K562 (cell line): ENCODE measurements at regions not wholly inside any gene's neighbourhood (a gene's known extent, or its start where the extent isn't known, plus 50 kb on each side); places are given as distances from the start of the nearest gene placed in this dataset.

Experiments
- ATAC-seq: fragments of 200-7000 bp; cut with Tn5 transposase; 3 replicates; pipeline ENCODE4 v1.9.1; 2020; ENCODE audit warnings: moderate library complexity
- BruUV-seq: library from RNA; stranded (reverse); fragments of 400-500 nt; replicated peaks from 2 replicates; lab custom pipeline; 2021; lab: Mats Ljungman, UMichigan
- CTCF ChIA-PET: fragments of 300-600 bp; formaldehyde crosslinking; extraction: SDS; loops from one replicate; lab custom pipeline; 2021; ENCODE audit warnings: low intra/inter-chr PET ratio; lab: Yijun Ruan, JAX
- POLR2A ChIA-PET: fragments of 300-600, 350-650 bp; sonication (Branson Sonifier 250); formaldehyde crosslinking; extraction: SDS; loops from one replicate; lab custom pipeline; 2021; ENCODE audit warnings: antibody characterized with exemption, inconsistent platforms; lab: Yijun Ruan, JAX
- DNase-seq, 4 experiments: peaks; one replicate each; pipeline versions ENCODE4 v3.0.0 to v3.0.0-alpha.2; 2011 to 2018; ENCODE audit warnings: low spot score in 3 of 4, mixed read lengths in 3 of 4; ENCODE audit errors: extremely low read depth in 1 of 4
- FAIRE-seq: peaks from 2 replicates; lab custom pipeline; 2011; peaks lifted over from hg19 to GRCh38; lab: Jason Lieb, UNC
- H2AFZ ChIP-seq: 2 replicates; pipeline ENCODE4 v1.6.0; 2011; ENCODE audit warnings: low read depth, low read length, control low read depth, inconsistent platforms
- H3K27ac ChIP-seq: fragments of 200-600 bp; 3 replicates; pipeline ENCODE4 v1.8.0; 2011; ENCODE audit warnings: low read depth, mild to moderate bottlenecking, control low read depth, inconsistent platforms, low read length, moderate library complexity, mixed read lengths; ENCODE audit errors: extremely low read depth
- H3K27me3 ChIP-seq, 2 experiments: fragments of 300-600 bp in 1 of 2; 2 replicates in 1 of 2; 3 replicates in 1 of 2; pipeline versions ENCODE4 v1.6.0 to v1.8.0; 2011; ENCODE audit warnings: inconsistent platforms in 2 of 2, low read length in 2 of 2, mild to moderate bottlenecking in 1 of 2, mixed read lengths in 1 of 2, moderate library complexity in 1 of 2; ENCODE audit not compliant: control insufficient read depth in 2 of 2, insufficient read depth in 2 of 2
- H3K36me3 ChIP-seq: fragments of 300-600 bp; 3 replicates; pipeline ENCODE4 v1.8.0; 2011; ENCODE audit warnings: mild to moderate bottlenecking, low read length, inconsistent platforms; ENCODE audit not compliant: control insufficient read depth, insufficient read depth
- H3K4me1 ChIP-seq, 2 experiments: fragments of 200-600 bp in 1 of 2; replicated peaks in 1 of 2; 2 replicates in 1 of 2; 3 replicates in 1 of 2; pipeline versions ENCODE4 v1.5.1 to v1.8.0; 2011; ENCODE audit warnings: inconsistent platforms in 2 of 2, low read length in 2 of 2, mild to moderate bottlenecking in 1 of 2, mixed read lengths in 1 of 2, moderate library complexity in 1 of 2; ENCODE audit not compliant: control insufficient read depth in 2 of 2, insufficient read depth in 2 of 2
- H3K4me2 ChIP-seq: 2 replicates; pipeline ENCODE4 v1.6.1; 2011; ENCODE audit warnings: low read length, control low read depth, inconsistent platforms, mixed read lengths; ENCODE audit not compliant: insufficient read depth
- H3K4me3 ChIP-seq: fragments of 200-600 bp; sonication (generic), shearing (Covaris generic); 2 replicates; pipeline ENCODE4 v1.5.1; 2016; ENCODE audit warnings: control low read depth, inconsistent platforms
- H3K79me2 ChIP-seq: fragments of 200-600 bp; 3 replicates; pipeline ENCODE4 v1.8.0; 2011; ENCODE audit warnings: low read length, inconsistent platforms; ENCODE audit not compliant: control insufficient read depth, insufficient read depth
- H3K9ac ChIP-seq, 2 experiments: 2 replicates each; pipeline versions ENCODE4 v1.6.0 to v1.6.1; 2011; ENCODE audit warnings: low read depth in 2 of 2, low read length in 2 of 2, control low read depth in 1 of 2, inconsistent platforms in 1 of 2, mild to moderate bottlenecking in 1 of 2, mixed read lengths in 1 of 2; ENCODE audit not compliant: insufficient read depth in 1 of 2
- H3K9me1 ChIP-seq: one replicate; pipeline ENCODE4 v1.6.0; 2011; ENCODE audit warnings: inconsistent platforms, mild to moderate bottlenecking, low read length, moderate library complexity; ENCODE audit not compliant: control insufficient read depth, insufficient read depth
- H3K9me3 ChIP-seq: replicated peaks from 2 replicates; pipeline ENCODE4 v1.5.1; 2011; ENCODE audit warnings: low read depth, low read length, inconsistent platforms; ENCODE audit not compliant: control insufficient read depth, insufficient read depth
- H4K20me1 ChIP-seq: replicated peaks from 2 replicates; pipeline ENCODE4 v1.6.1; 2011; ENCODE audit warnings: low read length, inconsistent platforms, mixed read lengths; ENCODE audit not compliant: control insufficient read depth, insufficient read depth
- DACH1 ChIP-seq: fragments of 450-650 bp; IDR thresholded peaks from 2 replicates; pipeline ENCODE4 v1.6.1; 2018; ENCODE audit not compliant: partially characterized antibody
- EP300 ChIP-seq: IDR thresholded peaks from 2 replicates; pipeline ENCODE4 v1.6.1; 2012; ENCODE audit warnings: low read length, improper control_type of control experiment
- EP400 ChIP-seq: fragments of 450-650 bp; IDR thresholded peaks from 2 replicates; pipeline ENCODE4 v1.6.1; 2017; ENCODE audit warnings: antibody characterized with exemption, mild to moderate bottlenecking, moderate library complexity
- ESRRA ChIP-seq: fragments of 450-650 bp; IDR thresholded peaks from 2 replicates; pipeline ENCODE4 v1.6.1; 2014; ENCODE audit warnings: low read depth, mild to moderate bottlenecking, moderate library complexity, borderline replicate concordance
- EZH2 ChIP-seq: IDR thresholded peaks from 2 replicates; pipeline ENCODE4 v1.6.1; 2012; ENCODE audit warnings: low read depth, mild to moderate bottlenecking, inconsistent platforms, low read length, borderline replicate concordance
- KDM5B ChIP-seq: fragments of 200-600 bp; sonication (generic); IDR thresholded peaks from 2 replicates; pipeline ENCODE4 v1.6.1; 2012; ENCODE audit warnings: low read depth, mild to moderate bottlenecking, moderate library complexity, low read length, control low read depth, inconsistent platforms; ENCODE audit not compliant: insufficient replicate concordance
- MCM7 ChIP-seq, 2 experiments: fragments of 450-650 bp; IDR thresholded peaks; 2 replicates each; pipeline ENCODE4 v1.6.1; 2016 to 2018
- MTA3 ChIP-seq: fragments of 450-650 bp; formaldehyde crosslinking; IDR thresholded peaks from 2 replicates; pipeline ENCODE4 v1.6.1; 2017; ENCODE audit warnings: mild to moderate bottlenecking, borderline replicate concordance
- RFX1 ChIP-seq: fragments of 450-650 bp; IDR thresholded peaks from 2 replicates; pipeline ENCODE4 v1.6.1; 2016; ENCODE audit warnings: mild to moderate bottlenecking, moderate library complexity
- SLC30A9 ChIP-seq: fragments of 250-450 bp; sonication (Bioruptor Pico); IDR thresholded peaks from 2 replicates; pipeline ENCODE4 v1.8.0; 2022; ENCODE audit warnings: mild to moderate bottlenecking, moderate library complexity
- SMARCA5 ChIP-seq: fragments of 450-650 bp; IDR thresholded peaks from 2 replicates; pipeline ENCODE4 v1.6.1; 2016
- SMARCE1 ChIP-seq: fragments of 450-650 bp; IDR thresholded peaks from 2 replicates; pipeline ENCODE4 v1.7.1; 2016; ENCODE audit warnings: mild to moderate bottlenecking
- TCFL5 ChIP-seq: fragments of 250-450 bp; sonication (Bioruptor Pico); conservative IDR thresholded peaks from 2 replicates; pipeline ENCODE4 v1.6.1; 2021; ENCODE audit warnings: mild to moderate bottlenecking, moderate library complexity, matching md5 sums
- ZBED1 ChIP-seq: IDR thresholded peaks from 2 replicates; pipeline ENCODE4 v1.6.1; 2014
- ZC3H8 ChIP-seq: fragments of 450-650 bp; IDR thresholded peaks from 2 replicates; pipeline ENCODE4 v1.6.1; 2017
- ZNF212 ChIP-seq: fragments of 450-650 bp; formaldehyde crosslinking; IDR thresholded peaks from 2 replicates; pipeline ENCODE4 v1.4.0; 2020; ENCODE audit warnings: mild to moderate bottlenecking
- ZNF232 ChIP-seq: sonication (generic); formaldehyde crosslinking; IDR thresholded peaks from 2 replicates; pipeline ENCODE4 v1.8.0; 2022; ENCODE audit warnings: mild to moderate bottlenecking, missing genetic modification reagents
- ZNF644 ChIP-seq: fragments of 200-800 bp; sonication (Bioruptor generic); IDR thresholded peaks from 2 replicates; pipeline ENCODE4 v1.6.1; 2016; ENCODE audit warnings: low read depth, missing genetic modification characterization, missing compliant biosample characterization
- ZNF766 ChIP-seq: fragments of 200-800 bp; sonication (Bioruptor generic); conservative IDR thresholded peaks from 2 replicates; pipeline ENCODE4 v1.6.1; 2016; ENCODE audit warnings: missing genetic modification characterization, missing compliant biosample characterization
- WGBS: fragments of 100-300 bp; shearing (Covaris generic); methylation state at CpG from one replicate; pipeline ENCODE4 v1.1.6; 2016; ENCODE audit warnings: low coverage, mixed read lengths; ENCODE audit not compliant: insufficient coverage; ENCODE audit errors: missing lambda C conversion rate; 5-methylcytosine and 5-hydroxymethylcytosine counted together
- in situ Hi-C: fragments of 300-500 bp; cut with MboI; formaldehyde crosslinking; loops from 4 replicates; pipeline ENCODE4 v1.15.0; 2018; ENCODE audit warnings: inconsistent platforms, mixed read lengths
- intact Hi-C: fragments of 100-400 bp; cut with micrococcal nuclease; formaldehyde crosslinking; loops from 2 replicates; pipeline ENCODE4 v1.14.2; 2022
- TF ChIP-seq, protein P1 (sequence below): sonication (generic); formaldehyde crosslinking; IDR thresholded peaks from 2 replicates; pipeline ENCODE4 v1.8.0; 2022; ENCODE audit warnings: missing genetic modification reagents, mild to moderate bottlenecking, borderline replicate concordance
- TF ChIP-seq, protein P2 (sequence below), 2 experiments: fragments of 450-650 bp; conservative IDR thresholded peaks; 2 replicates each; pipeline ENCODE4 v1.6.1; 2017; ENCODE audit warnings: mild to moderate bottlenecking in 2 of 2, moderate library complexity in 2 of 2
- TF ChIP-seq, protein P3 (sequence below): sonication (generic); IDR thresholded peaks from 2 replicates; pipeline ENCODE4 v1.6.1; 2016

DNA sequence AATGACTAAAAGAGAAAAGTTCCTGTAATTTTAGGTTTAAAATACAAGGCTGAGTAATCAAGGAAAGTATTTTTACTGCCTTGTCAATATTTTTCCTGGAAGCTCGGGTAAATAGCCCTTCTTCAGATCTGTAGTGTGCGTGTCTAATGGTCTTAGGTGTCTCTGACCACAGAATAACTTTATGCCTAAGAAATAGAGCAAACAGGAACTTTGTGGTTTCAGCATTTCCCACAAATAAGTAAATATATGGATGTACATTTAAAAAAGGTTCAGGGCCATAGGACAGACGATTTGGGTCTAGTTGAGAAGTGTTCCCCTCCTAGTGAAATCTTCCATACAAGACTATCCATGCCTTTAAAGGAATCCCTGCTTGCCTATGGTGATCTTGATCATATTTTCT is 107.0 kb downstream of the ZC3H11B start (continued):
- TF ChIP-seq, protein P1, sequence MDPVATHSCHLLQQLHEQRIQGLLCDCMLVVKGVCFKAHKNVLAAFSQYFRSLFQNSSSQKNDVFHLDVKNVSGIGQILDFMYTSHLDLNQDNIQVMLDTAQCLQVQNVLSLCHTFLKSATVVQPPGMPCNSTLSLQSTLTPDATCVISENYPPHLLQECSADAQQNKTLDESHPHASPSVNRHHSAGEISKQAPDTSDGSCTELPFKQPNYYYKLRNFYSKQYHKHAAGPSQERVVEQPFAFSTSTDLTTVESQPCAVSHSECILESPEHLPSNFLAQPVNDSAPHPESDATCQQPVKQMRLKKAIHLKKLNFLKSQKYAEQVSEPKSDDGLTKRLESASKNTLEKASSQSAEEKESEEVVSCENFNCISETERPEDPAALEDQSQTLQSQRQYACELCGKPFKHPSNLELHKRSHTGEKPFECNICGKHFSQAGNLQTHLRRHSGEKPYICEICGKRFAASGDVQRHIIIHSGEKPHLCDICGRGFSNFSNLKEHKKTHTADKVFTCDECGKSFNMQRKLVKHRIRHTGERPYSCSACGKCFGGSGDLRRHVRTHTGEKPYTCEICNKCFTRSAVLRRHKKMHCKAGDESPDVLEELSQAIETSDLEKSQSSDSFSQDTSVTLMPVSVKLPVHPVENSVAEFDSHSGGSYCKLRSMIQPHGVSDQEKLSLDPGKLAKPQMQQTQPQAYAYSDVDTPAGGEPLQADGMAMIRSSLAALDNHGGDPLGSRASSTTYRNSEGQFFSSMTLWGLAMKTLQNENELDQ (CRISPR knock-in tag) = no peak
- TF ChIP-seq MTA3 (no peak), EP300 (no peak), RFX1 (no peak)

DNA sequence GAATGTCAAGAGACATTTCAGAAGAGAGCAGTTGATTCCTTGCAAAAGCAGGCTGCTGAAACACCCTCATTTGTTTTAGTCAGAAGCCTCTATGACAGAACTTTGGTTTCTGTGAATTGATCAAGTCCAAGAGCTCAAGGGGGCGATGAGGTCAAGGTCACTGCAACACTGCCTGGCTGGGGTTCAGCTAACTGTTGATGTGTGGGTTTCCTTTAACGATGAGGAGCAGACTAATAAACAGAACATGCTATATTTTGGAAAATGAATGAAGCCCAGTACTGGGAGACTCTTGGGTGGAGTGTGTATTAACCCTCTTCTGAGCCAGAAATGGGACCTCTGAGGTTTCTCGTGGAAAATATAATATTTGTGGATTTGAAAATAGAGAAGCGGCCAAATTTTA is 109.3 kb downstream of the ZC3H11B start:
- in situ Hi-C loops = no loop called here
- intact Hi-C loops = no loop called here
- H3K9ac ChIP-seq = no peak overlapping the region
- ATAC-seq = no peak
- H3K4me1 ChIP-seq = no peaks in the 10 kb centered on the region
- no peaks in the 10 kb centered on the region for H4K20me1 ChIP-seq
- POLR2A ChIA-PET = interaction anchor here (1.3 kb wide), 1 partner anchor 10 kb away, joined by 4 read pairs; no protein-coding TSS in a partner anchor
- no peaks in the 10 kb centered on the region for H3K79me2 ChIP-seq
- H3K4me2 ChIP-seq = no peak overlapping the region
- no peaks in the 10 kb centered on the region for H3K36me3 ChIP-seq
- DNase-seq = no peak
- H3K9me1 ChIP-seq = no peaks in the 10 kb centered on the region
- H2AFZ ChIP-seq = no peak overlapping the region
- no peaks in the 10 kb centered on the region for H3K27me3 ChIP-seq
- H3K4me3 ChIP-seq = no peak overlapping the region
- no peak for FAIRE-seq
- CTCF ChIA-PET = no interaction called here
- H3K9me3 ChIP-seq = no peaks in the 10 kb centered on the region
- 0% methylated on average over 4 of the region's 4 CpGs for WGBS
- no peak overlapping the region for H3K27ac ChIP-seq
- BruUV-seq = no TSS peak
- TF ChIP-seq MCM7 (IDR thresholded peaks at IDR 0.05) (no peak), ZNF766 (CRISPR knock-in tag) (no peak), SLC30A9 (CRISPR knock-in tag) (no peak), ZBED1 (no peak), ZNF212 (CRISPR knock-in tag) (no peak), ZNF644 (tag) (no peak), ESRRA (no peak), ZC3H8 (no peak), KDM5B (no peak), DACH1 (no peak), ZNF232 (CRISPR knock-in tag) (no peak), SMARCE1 (no peak), TCFL5 (CRISPR knock-in tag) (no peak), EP400 (no peak), EZH2 (no peak), SMARCA5 (no peak)
- TF ChIP-seq, protein P2, sequence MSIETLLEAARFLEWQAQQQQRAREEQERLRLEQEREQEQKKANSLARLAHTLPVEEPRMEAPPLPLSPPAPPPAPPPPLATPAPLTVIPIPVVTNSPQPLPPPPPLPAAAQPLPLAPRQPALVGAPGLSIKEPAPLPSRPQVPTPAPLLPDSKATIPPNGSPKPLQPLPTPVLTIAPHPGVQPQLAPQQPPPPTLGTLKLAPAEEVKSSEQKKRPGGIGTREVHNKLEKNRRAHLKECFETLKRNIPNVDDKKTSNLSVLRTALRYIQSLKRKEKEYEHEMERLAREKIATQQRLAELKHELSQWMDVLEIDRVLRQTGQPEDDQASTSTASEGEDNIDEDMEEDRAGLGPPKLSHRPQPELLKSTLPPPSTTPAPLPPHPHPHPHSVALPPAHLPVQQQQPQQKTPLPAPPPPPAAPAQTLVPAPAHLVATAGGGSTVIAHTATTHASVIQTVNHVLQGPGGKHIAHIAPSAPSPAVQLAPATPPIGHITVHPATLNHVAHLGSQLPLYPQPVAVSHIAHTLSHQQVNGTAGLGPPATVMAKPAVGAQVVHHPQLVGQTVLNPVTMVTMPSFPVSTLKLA (conservative IDR thresholded peaks at IDR 0.05) = no peak
- TF ChIP-seq, protein P3, sequence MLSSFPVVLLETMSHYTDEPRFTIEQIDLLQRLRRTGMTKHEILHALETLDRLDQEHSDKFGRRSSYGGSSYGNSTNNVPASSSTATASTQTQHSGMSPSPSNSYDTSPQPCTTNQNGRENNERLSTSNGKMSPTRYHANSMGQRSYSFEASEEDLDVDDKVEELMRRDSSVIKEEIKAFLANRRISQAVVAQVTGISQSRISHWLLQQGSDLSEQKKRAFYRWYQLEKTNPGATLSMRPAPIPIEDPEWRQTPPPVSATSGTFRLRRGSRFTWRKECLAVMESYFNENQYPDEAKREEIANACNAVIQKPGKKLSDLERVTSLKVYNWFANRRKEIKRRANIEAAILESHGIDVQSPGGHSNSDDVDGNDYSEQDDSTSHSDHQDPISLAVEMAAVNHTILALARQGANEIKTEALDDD = no peak
